Pons (tissue), 1 donor: ENCODE measurements at regions not wholly inside any gene's neighbourhood (a gene's known extent, or its start where the extent isn't known, plus 50 kb on each side); places are given as distances from the start of the nearest gene placed in this dataset.

Experiments
- DNase-seq: peaks from one replicate; pipeline ENCODE4 v3.0.0-alpha.2; 2016; ENCODE audit warnings: low spot score

- DNase-seq, result no peak
Measured at GRCh38 chr11:8799273-8799672, 111.7 kb upstream of the AKIP1 start.

GRCh38 chr11:8800520-8801110, 110.4 kb upstream of the AKIP1 start:
- no peak for DNase-seq

- no peak for DNase-seq
Measured at GRCh38 chr11:8801121-8801520, 109.9 kb upstream of the AKIP1 start.

- no peak for DNase-seq
Measured at GRCh38 chr11:8802251-8802650, 108.7 kb upstream of the AKIP1 start.

GRCh38 chr11:8803973-8804372, 107.0 kb upstream of the AKIP1 start:
- DNase-seq, result no peak

- no peak for DNase-seq
Measured at GRCh38 chr11:8805296-8805695, 105.7 kb upstream of the AKIP1 start.

- DNase-seq, result no peak
Measured at GRCh38 chr11:8806974-8807373, 104.0 kb upstream of the AKIP1 start.

GRCh38 chr11:8807544-8808225, 103.3 kb upstream of the AKIP1 start:
- DNase-seq, result no peak

- no peak for DNase-seq
Measured at GRCh38 chr11:8808226-8808585, 102.8 kb upstream of the AKIP1 start.

GRCh38 chr11:8809241-8809938, 101.6 kb upstream of the AKIP1 start:
- DNase-seq, result no peak

- peak; percentile 43 for DNase-seq
Measured at GRCh38 chr11:8809939-8810539, 101.0 kb upstream of the AKIP1 start.

- peak; percentile 87 for DNase-seq
Measured at GRCh38 chr11:8810540-8811301, 100.3 kb upstream of the AKIP1 start.

GRCh38 chr11:8811571-8811970, 99.4 kb upstream of the AKIP1 start:
- DNase-seq, result no peak

GRCh38 chr11:8812438-8812837, 98.6 kb upstream of the AKIP1 start:
- DNase-seq, result peak; percentile 57

- DNase-seq, result peak; percentile 80
Measured at GRCh38 chr11:8813658-8814057, 97.3 kb upstream of the AKIP1 start.

GRCh38 chr11:8814209-8814922, 96.6 kb upstream of the AKIP1 start:
- no peak for DNase-seq

GRCh38 chr11:8814923-8815240, 96.1 kb upstream of the AKIP1 start:
- no peak for DNase-seq

- no peak for DNase-seq
Measured at GRCh38 chr11:8818421-8818820, 92.6 kb upstream of the AKIP1 start.

- DNase-seq, result no peak
Measured at GRCh38 chr11:8820401-8820800, 90.6 kb upstream of the AKIP1 start.

- no peak for DNase-seq
Measured at GRCh38 chr11:8822469-8822868, 88.5 kb upstream of the AKIP1 start.

- DNase-seq, result no peak
Measured at GRCh38 chr11:8823174-8823742, 87.7 kb upstream of the AKIP1 start.
